PC-3 (cell line): ENCODE measurements at regions not wholly inside any gene's neighbourhood (a gene's known extent, or its start where the extent isn't known, plus 50 kb on each side); places are given as distances from the start of the nearest gene placed in this dataset.

ENCODE experiments used
- ATAC-seq: fragments of 200-7000 bp; cut with Tn5 transposase; 2 replicates; pipeline ENCODE4 v1.9.1; 2020; ENCODE audit warnings: mild to moderate bottlenecking, moderate library complexity
- BruUV-seq: library from RNA; stranded (reverse); fragments of 400-500 nt; replicated peaks from 2 replicates; lab custom pipeline; 2021; lab: Mats Ljungman, UMichigan
- CTCF ChIA-PET: fragments of 300-600 bp; sonication (Branson Sonifier 250); formaldehyde crosslinking; loops from one replicate; lab custom pipeline; 2022; ENCODE audit warnings: antibody characterized with exemption; lab: Charles Lee
- POLR2A ChIA-PET: fragments of 300-600 bp; sonication (Branson Sonifier 250); formaldehyde crosslinking; loops from one replicate; lab custom pipeline; 2022; ENCODE audit warnings: antibody characterized with exemption; ENCODE audit not compliant: unreplicated experiment; lab: Charles Lee
- DNase-seq: peaks from one replicate; pipeline ENCODE4 v3.0.0-alpha.2; 2015
- H2AFZ ChIP-seq: fragments of 300-600 bp; sonication (generic); 2 replicates; pipeline ENCODE4 v1.6.0; 2016; ENCODE audit warnings: antibody characterized with exemption, low read length
- H3F3A ChIP-seq: fragments of 300-600 bp; sonication (generic); one replicate; pipeline ENCODE4 v1.6.0; 2017; ENCODE audit warnings: antibody characterized with exemption, low read length, control low read depth, mild to moderate bottlenecking; ENCODE audit not compliant: unreplicated experiment
- H3K27ac ChIP-seq: fragments of 300-600 bp; sonication (generic); 2 replicates; pipeline ENCODE4 v1.5.1; 2016; ENCODE audit warnings: mild to moderate bottlenecking, low read length
- H3K27me3 ChIP-seq: fragments of 300-600 bp; sonication (generic); 2 replicates; pipeline ENCODE4 v1.6.1; 2016; ENCODE audit warnings: low read length, mixed read lengths
- H3K36me3 ChIP-seq: fragments of 300-600 bp; sonication (generic); 2 replicates; pipeline ENCODE4 v1.6.1; 2016; ENCODE audit warnings: low read depth, mixed run types, low read length, mixed read lengths
- H3K4me1 ChIP-seq: fragments of 300-600 bp; sonication (generic); 2 replicates; pipeline ENCODE4 v1.5.1; 2016; ENCODE audit warnings: low read length; ENCODE audit not compliant: insufficient read depth
- H3K4me2 ChIP-seq: fragments of 300-600 bp; sonication (generic); 2 replicates; pipeline ENCODE4 v1.6.0; 2016; ENCODE audit warnings: low read length
- H3K4me3 ChIP-seq: fragments of 300-600 bp; sonication (generic); 2 replicates; pipeline ENCODE4 v1.5.1; 2016; ENCODE audit warnings: mild to moderate bottlenecking, low read length, mixed read lengths
- H3K79me2 ChIP-seq: fragments of 300-600 bp; sonication (generic); 2 replicates; pipeline ENCODE4 v1.6.1; 2017; ENCODE audit warnings: low read length, mixed read lengths
- H3K9ac ChIP-seq: fragments of 300-600 bp; sonication (generic); 2 replicates; pipeline ENCODE4 v1.6.0; 2016; ENCODE audit warnings: mild to moderate bottlenecking, low read length
- H3K9me2 ChIP-seq: fragments of 300-600 bp; sonication (generic); replicated peaks from 2 replicates; pipeline ENCODE4 v1.6.1; 2016; ENCODE audit warnings: mixed run types, low read length, mixed read lengths
- H3K9me3 ChIP-seq: fragments of 300-600 bp; sonication (generic); 2 replicates; pipeline ENCODE4 v1.6.1; 2016; ENCODE audit warnings: low read length, mixed read lengths
- H4K20me1 ChIP-seq: fragments of 300-600 bp; sonication (generic); 2 replicates; pipeline ENCODE4 v1.6.1; 2016; ENCODE audit warnings: low read length, mixed read lengths
- CTCF ChIP-seq: fragments of 300-600 bp; sonication (generic); conservative IDR thresholded peaks from 2 replicates; pipeline ENCODE4 v1.5.1; 2017; ENCODE audit warnings: antibody characterized with exemption, low read depth, mild to moderate bottlenecking, low read length
- EZH2 ChIP-seq: fragments of 300-600 bp; sonication (generic); IDR thresholded peaks from one replicate; pipeline ENCODE4 v1.6.1; 2017; ENCODE audit warnings: antibody characterized with exemption, mild to moderate bottlenecking, low read length; ENCODE audit not compliant: unreplicated experiment
- EZH2phosphoT487 ChIP-seq: fragments of 300-600 bp; sonication (generic); IDR thresholded peaks from 2 replicates; pipeline ENCODE4 v1.6.1; 2018; ENCODE audit warnings: mild to moderate bottlenecking, antibody characterized with exemption, low read length, borderline replicate concordance
- intact Hi-C: fragments of 100-400 bp; cut with micrococcal nuclease; formaldehyde crosslinking; loops from 2 replicates; pipeline ENCODE4 v1.9.0; 2023

DNA sequence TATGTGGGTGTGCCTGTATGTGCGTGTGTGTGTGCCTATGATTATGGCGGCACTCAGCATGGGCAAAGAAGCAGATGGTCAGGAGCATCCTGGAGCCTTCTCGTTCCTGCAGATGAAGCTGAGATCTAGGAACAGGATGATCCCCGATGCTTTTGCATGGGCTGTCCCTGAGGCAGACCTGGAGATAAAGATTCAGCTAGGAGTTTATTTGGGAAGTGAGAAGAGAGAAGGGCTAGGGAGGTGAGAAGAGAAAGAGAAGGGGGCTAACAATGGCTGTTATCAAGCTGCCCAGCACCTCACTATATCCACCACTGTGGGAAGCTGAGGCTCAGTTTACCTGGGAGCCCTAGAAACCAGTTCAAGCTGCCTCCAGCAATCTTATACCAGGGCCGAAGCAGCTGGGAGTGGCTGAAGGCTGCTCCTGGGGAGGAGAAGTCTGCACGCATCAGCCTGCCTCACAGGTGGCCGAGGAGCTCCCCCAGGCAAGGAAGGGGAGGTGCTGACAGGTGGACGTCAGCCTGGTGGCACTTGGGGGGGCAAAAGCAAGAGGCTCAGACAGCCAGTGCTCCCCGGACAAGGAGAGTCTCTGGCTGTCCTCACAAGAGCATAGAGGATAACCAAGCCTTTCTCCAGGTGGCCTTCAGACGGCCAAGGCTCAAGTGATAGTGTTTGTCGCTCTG lies 94.0 kb upstream of the IQSEC1 start:
- Histone ChIP-seq H3K79me2 (no peaks in the 10 kb centered on the region), H3K4me2 (no peak overlapping the region), H2AFZ (no peak overlapping the region), H3K9me3 (no peaks in the 10 kb centered on the region), H3K4me1 (no peaks in the 10 kb centered on the region), H4K20me1 (no peaks in the 10 kb centered on the region), H3K27ac (no peak overlapping the region), H3K4me3 (no peak overlapping the region), H3K9me2 (no peaks in the 10 kb centered on the region), H3F3A (no peaks in the 10 kb centered on the region), H3K36me3 (peaks cover 3% of the 10 kb centered on the region; the same call in 1 of the 2 replicates), H3K9ac (no peak overlapping the region), H3K27me3 (no peaks in the 10 kb centered on the region)
- TF ChIP-seq EZH2phosphoT487 (no peak), EZH2 (no peak), CTCF (no peak)
- no TSS peak for BruUV-seq
- CTCF ChIA-PET = no interaction called here
- POLR2A ChIA-PET = no interaction called here
- intact Hi-C loops = no loop called here
- no peak for ATAC-seq
- no peak for DNase-seq

- Histone ChIP-seq H3K9me2 (no peaks in the 10 kb centered on the region), H3K9me3 (no peaks in the 10 kb centered on the region), H3K4me1 (peaks cover 4% of the 10 kb centered on the region; the same call in 1 of the 2 replicates), H2AFZ (no peak overlapping the region), H3K27ac (no peak overlapping the region), H3F3A (no peaks in the 10 kb centered on the region), H3K27me3 (no peaks in the 10 kb centered on the region), H3K4me3 (no peak overlapping the region), H3K9ac (no peak overlapping the region), H4K20me1 (no peaks in the 10 kb centered on the region), H3K79me2 (no peaks in the 10 kb centered on the region), H3K36me3 (peaks cover 3% of the 10 kb centered on the region; the same call in 1 of the 2 replicates), H3K4me2 (no peak overlapping the region)
- POLR2A ChIA-PET = no interaction called here
- intact Hi-C loops = no loop called here
- CTCF ChIA-PET = no interaction called here
- no peak for ATAC-seq
- BruUV-seq = no TSS peak
- DNase-seq = no peak
- TF ChIP-seq EZH2phosphoT487 (no peak), CTCF (no peak), EZH2 (no peak)
Observed at GRCh38 chr3:13166243-13167063, 93.2 kb upstream of the IQSEC1 start.
